HG03558 (cell line): ENCODE measurements at regions not wholly inside any gene's neighbourhood (a gene's known extent, or its start where the extent isn't known, plus 50 kb on each side); places are given as distances from the start of the nearest gene placed in this dataset.
"Not testable (repeated sequence)": the region's sequence is repeated elsewhere in the genome, so short reads cannot be mapped to it uniquely, and the experiment has no call there.

Experiments
- ATAC-seq: cut with Tn5 transposase; IDR thresholded peaks from one replicate; pipeline ENCODE4 v1.9.1; 2021; ENCODE audit warnings: moderate number of reproducible peaks; ENCODE audit not compliant: unreplicated experiment; ENCODE audit errors: extremely low read depth

- not testable (repeated sequence) for ATAC-seq
Measured at GRCh38 chr13:53452263-53452808, 423.7 kb downstream of the OLFM4 start.

- no peak for ATAC-seq
Measured at GRCh38 chr13:53460796-53461195, 432.2 kb downstream of the OLFM4 start.

- no peak for ATAC-seq
Measured at GRCh38 chr13:53463106-53463505, 434.5 kb downstream of the OLFM4 start.

- no peak for ATAC-seq
Measured at GRCh38 chr13:53466576-53466975, 438.0 kb downstream of the OLFM4 start.

- ATAC-seq, result no peak
Measured at GRCh38 chr13:53473397-53473796, 444.8 kb downstream of the OLFM4 start.

- ATAC-seq, result no peak
Measured at GRCh38 chr13:53474878-53475277, 446.3 kb downstream of the OLFM4 start.

- no peak for ATAC-seq
Measured at GRCh38 chr13:53490752-53491151, 462.1 kb downstream of the OLFM4 start.

- ATAC-seq, result no peak
Measured at GRCh38 chr13:53494406-53494805, 465.8 kb downstream of the OLFM4 start.

GRCh38 chr13:53499576-53500133 lies 471.0 kb downstream of the OLFM4 start:
- no peak for ATAC-seq

- ATAC-seq, result no peak
Measured at GRCh38 chr13:53501387-53501786, 472.8 kb downstream of the OLFM4 start.

GRCh38 chr13:53507741-53508140 lies 479.1 kb downstream of the OLFM4 start:
- ATAC-seq, result no peak

- no peak for ATAC-seq
Measured at GRCh38 chr13:53512635-53513034, 484.0 kb downstream of the OLFM4 start.

- ATAC-seq, result no peak
Measured at GRCh38 chr13:53513226-53513625, 484.6 kb downstream of the OLFM4 start.

- no peak for ATAC-seq
Measured at GRCh38 chr13:53520132-53520531, 491.5 kb downstream of the OLFM4 start.

GRCh38 chr13:53522034-53522433 lies 493.4 kb downstream of the OLFM4 start:
- no peak for ATAC-seq

- no peak for ATAC-seq
Measured at GRCh38 chr13:53537586-53537985, 509.0 kb downstream of the OLFM4 start.

GRCh38 chr13:53545340-53545941 lies 516.8 kb downstream of the OLFM4 start:
- ATAC-seq, result no peak

- ATAC-seq, result no peak
Measured at GRCh38 chr13:53560556-53560955, 531.9 kb downstream of the OLFM4 start.

GRCh38 chr13:53562419-53562818 lies 533.8 kb downstream of the OLFM4 start:
- no peak for ATAC-seq

- ATAC-seq, result no peak
Measured at GRCh38 chr13:53568491-53568890, 539.9 kb downstream of the OLFM4 start.

GRCh38 chr13:53569453-53569852 lies 540.8 kb downstream of the OLFM4 start:
- no peak for ATAC-seq

- no peak for ATAC-seq
Measured at GRCh38 chr13:53601113-53601512, 572.5 kb downstream of the OLFM4 start.
